Mucosa of gallbladder (tissue), 1 donor: ENCODE measurements at regions not wholly inside any gene's neighbourhood (a gene's known extent, or its start where the extent isn't known, plus 50 kb on each side); places are given as distances from the start of the nearest gene placed in this dataset.

ENCODE experiments used
- DNase-seq: peaks from one replicate; pipeline ENCODE4 v3.0.0-alpha.2; 2020; ENCODE audit warnings: low spot score
- donor health status: DM: no; HTN: no; CAD: no.

DNA sequence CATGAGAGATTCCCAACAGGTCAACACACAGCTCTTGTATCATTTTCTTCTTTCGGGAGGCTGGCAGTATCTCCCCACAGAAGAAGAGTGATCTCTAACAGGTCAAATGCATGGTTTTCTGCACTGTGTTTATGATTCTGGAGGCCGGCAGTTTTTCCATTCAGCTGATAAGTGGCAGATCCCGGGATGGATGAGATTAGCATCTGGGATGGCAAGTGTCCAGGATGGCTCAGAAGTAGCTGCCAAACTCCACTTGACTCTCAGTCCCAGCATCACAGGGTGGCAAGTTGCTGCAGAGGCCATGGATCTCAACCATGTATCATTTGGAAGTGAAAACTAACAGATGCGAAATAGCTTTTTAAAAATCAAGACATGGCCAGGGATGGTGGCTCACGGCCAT is 97.8 kb upstream of the SLC44A1 start:
- no peak for DNase-seq

- no peak for DNase-seq
Observed at GRCh38 chr9:105147110-105147871, 97.2 kb upstream of the SLC44A1 start.

DNA sequence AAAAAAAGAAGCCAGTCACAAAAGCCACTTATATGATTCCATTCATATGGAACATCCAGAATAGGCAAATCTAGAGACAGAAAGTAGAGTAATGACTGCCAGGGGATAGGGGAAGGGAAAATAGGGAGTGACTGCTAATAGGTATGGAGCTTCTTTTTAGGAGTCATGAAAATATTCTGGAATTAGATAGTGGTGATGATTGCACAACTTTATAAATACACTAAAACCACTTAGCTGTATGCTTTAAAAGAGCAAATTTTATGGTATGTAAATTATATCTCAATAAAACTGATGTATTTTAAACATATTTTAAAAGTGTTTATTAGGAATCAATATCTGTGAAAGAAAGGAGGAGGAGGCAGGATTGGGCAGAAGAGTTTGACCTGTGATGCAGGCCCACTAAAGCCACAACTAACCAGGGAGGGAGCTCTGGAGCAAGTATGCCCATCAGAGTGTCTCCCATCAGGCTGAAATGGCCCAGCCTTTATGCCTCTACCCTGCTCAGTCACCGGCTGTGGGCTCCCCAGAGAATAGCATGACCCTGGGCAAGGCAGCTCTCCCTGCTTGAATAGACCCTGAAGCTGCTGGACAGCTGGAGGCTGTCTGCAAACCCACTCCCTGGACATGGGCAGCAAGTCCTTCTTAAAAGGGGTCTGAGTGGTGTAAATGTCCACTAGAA is 96.0 kb upstream of the SLC44A1 start:
- no peak for DNase-seq

DNA sequence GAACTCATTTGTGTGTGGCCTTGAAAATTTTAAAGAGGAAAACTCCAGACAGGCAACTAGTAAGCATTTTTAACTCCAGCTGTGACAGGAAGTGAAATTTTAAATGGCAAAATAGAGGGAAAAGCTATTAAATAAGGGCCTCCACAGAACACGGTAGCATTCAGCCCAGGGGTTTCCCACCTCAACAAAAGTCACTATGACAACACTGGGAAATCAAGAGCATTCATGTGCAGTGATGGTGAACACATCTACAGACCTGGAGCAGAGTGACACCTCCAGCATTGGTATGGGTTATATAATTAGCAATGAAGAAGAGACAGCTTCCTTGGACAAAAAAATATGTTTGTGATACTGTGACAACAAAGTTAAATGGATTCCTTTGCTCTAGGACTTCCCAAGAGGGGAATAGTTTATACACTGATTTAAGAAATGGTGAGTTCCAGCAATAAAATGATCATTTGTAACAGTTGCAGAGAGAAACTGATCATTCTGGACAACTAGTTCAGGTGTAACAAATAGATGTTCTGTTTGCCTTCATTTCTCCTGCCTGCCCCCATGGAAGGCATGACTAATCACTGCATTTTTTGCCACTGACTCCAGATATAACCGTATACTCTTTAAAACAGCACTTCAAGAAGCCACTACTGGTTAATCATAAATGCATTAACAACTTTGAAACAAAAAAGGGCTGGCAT is 93.3 kb upstream of the SLC44A1 start:
- no peak for DNase-seq

DNA sequence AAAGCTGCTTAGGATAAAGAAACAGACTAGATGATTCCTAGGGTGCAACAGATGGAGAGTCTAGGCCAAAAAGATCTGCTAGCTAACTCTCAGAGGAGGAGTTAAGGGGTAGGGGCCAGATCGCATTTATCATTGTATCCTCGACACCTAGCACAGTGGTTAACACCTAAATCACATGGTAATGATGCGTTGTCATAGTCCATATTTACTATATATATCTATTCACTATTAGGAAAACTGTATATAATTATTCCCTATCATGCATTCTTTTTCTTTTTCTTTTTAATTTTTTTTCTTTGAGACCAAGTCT is 92.8 kb upstream of the SLC44A1 start:
- DNase-seq = no peak

DNA sequence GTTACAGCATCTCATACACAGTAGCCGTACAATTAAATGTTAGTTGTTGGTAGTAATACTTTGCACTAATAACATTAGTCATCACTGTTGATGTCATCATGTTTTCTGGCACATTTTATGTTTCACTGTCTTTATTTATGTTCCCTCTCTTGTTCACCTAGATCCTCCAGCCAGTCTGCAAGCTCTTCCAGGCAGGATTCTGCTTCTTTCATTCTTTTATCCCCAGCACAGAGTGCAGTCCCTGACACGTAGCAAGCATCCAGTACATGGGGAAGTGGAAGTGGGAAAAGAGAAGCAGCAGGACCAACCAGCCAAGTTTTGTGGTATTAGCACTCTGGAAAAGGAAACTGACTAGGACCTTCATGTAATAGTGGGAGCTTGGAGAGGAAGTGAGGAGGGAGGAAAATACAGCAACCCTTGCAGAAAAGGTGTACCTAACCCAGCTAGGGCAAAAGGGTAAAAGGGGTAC is 89.7 kb upstream of the SLC44A1 start:
- DNase-seq = no peak

DNA sequence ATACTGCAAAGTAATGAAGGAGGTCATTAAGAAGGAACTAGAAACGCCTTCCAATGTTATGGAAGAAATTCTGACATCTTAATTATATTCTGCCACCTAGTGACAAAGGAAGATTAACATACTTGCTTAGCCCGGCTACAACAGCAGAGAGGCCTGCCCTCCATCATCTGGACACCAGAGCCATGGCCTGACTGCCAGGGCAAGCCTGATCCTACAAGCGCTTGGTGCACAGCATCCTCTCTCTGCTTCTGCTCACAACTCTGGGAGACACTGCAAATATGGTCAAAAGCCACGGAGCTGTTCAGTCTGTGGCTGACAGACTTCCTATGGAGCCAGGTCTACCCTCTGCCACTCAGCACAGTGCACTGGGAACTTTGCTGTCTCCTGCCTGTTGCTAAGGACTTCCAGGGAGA is 87.3 kb upstream of the SLC44A1 start:
- peak; percentile 70 for DNase-seq

GRCh38 chr9:105158020-105158419 is 86.4 kb upstream of the SLC44A1 start:
- DNase-seq = no peak

DNA sequence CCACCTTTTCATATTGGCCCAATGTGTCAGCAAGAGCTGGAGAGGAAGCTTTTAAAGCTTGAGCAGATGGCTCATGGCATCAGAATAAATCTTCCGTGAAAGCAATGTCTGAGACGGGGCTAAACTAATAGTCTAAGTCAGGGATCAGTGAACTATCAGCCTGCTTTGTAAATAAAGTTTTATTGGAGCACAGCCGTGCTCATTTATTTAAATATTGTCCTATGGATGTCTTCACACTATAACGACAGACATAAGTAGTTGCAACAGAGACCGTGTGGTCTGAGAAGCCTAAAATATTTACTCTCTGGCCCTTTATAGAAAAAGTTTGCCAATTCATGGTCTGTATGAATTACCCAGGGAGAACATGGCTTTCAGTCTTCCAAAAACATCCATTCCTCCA is 85.6 kb upstream of the SLC44A1 start:
- DNase-seq = no peak

- DNase-seq = no peak
Observed at GRCh38 chr9:105168870-105169319, 75.6 kb upstream of the SLC44A1 start.

DNA sequence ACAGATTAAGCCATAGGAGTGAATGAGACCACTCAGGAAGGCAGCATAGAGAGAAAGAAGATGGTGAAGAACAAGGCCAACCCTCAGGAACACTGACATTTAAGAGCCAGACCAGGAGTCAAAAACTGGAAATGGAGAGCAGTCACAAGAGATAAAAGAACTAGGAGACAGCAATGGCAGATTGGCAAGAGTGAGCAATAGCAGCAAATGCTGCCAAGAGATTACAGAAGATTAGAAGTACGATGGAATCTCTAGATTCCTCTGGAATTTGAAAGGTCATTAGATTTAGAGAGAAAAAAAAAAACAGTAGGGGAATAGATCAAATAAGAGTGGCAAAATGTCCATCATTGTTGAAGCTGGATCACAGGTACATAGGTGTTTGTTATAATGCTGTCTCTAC is 73.4 kb upstream of the SLC44A1 start:
- no peak for DNase-seq

DNA sequence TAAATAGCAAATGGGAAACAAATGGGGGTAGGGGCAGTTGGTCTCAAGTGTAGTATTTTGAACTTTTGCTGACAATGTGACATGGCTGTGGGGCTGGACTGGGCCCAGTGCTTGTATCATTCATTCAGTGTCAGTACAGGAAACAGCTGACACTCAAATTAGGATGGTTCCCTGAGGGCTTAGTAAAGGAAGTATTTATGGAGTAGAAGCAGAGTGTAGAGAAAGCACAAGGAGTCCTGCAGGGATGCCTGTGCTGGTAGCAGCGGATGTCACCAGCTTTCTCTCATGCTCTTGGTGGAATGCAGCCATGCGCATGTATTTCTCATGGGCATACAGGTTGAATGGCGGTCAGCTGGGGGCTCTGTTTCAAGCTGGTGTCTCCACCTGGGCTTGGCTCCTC is 72.9 kb upstream of the SLC44A1 start:
- no peak for DNase-seq

- DNase-seq = no peak
Observed at GRCh38 chr9:105172436-105172835, 72.0 kb upstream of the SLC44A1 start.

GRCh38 chr9:105173306-105173705 is 71.1 kb upstream of the SLC44A1 start:
- DNase-seq = no peak

- no peak for DNase-seq
Observed at GRCh38 chr9:105173826-105174225, 70.6 kb upstream of the SLC44A1 start.

- no peak for DNase-seq
Observed at GRCh38 chr9:105176194-105176593, 68.3 kb upstream of the SLC44A1 start.

DNA sequence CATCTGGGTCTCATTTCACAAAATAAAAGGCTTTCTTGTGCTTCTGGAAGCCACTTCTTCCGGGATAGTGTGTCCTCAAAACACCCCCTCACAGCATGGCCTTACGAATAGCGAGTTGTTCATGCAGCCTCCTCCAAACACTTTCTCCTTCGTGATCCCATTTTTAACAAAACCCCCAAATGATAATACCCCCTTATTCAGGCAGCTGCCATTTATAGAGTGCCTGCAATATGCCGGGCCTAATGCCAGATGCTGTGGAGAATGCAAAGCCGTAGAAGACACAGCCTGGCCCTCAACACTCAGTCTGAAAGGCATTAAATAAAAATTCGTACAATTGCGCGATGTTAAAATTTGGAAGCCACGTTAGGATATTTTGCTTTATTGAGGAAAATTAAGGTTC is 66.4 kb upstream of the SLC44A1 start:
- no peak for DNase-seq

DNA sequence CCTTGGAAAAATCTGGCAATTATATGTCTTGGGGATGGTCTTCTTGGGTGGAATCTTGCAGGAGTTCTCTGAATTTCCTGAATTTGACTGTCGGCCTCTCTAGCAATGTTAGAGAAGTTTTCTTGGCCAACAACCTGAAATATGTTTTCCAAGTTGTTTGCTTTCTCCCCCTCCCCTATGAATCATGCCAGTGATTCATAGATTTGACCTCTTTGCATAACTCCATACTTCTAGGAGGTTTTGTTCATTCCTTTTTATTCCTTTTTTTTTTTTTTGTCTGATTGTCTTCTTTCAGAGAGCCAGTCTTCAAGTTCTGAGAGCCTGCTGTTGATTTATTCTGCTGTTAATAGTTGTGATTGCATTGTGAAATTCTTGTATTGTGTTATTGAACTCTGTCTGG is 56.7 kb upstream of the SLC44A1 start:
- no peak for DNase-seq

GRCh38 chr9:105188746-105189145 is 55.7 kb upstream of the SLC44A1 start:
- no peak for DNase-seq

DNA sequence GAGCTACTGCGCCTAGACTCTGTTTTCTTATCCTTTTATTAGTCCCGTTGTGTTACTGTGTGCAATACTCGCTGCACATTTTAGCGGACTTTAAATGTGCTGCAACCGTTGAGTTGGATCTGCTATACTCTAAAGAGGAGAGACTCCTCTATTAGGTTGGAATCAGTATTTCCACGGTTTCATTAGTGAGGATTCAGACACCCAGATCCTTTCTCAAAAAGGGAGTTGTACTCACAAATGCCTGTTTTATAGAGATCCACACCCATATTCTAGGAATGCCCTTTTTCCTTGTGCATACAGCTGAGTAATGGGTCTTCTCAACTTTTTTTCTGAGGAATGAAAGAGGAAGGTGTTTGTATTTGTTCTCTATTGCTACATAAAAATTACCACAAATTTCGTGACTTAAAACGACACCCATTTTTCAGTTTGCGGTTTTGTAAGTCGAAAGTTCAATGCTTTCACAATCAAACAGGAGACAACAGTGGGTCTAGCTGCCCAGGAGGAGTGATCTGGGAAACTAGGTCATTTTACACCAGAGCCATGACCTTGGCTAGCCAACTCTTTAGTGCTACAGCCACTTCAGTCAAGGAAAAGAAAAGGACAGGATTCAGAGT is 52.8 kb upstream of the SLC44A1 start:
- DNase-seq = no peak

DNA sequence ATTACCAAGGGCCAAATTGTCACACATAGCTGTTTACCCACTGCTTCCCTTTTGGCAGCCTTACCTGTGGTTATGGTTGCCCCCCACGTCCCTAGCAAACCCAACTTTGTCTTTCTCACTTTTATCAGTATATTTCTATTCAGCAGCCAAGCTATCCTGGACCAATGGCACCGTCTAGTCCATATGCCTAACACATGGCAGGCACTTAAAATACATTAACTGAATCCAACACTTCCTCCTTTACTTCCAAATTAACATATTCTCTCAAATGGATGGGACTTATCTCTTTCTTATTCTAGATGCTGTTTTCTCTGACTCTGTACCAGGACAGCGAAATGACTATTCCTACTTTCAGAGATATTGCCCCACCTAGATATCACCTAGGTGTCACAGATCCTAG is 50.9 kb upstream of the SLC44A1 start:
- no peak for DNase-seq

- DNase-seq = no peak
Observed at GRCh38 chr9:105194234-105194633, 50.2 kb upstream of the SLC44A1 start.
